H9 (cell line): ENCODE measurements at regions not wholly inside any gene's neighbourhood (a gene's known extent, or its start where the extent isn't known, plus 50 kb on each side); places are given as distances from the start of the nearest gene placed in this dataset.

Experiments used
- DNase-seq: peaks from one replicate; pipeline ENCODE4 v3.0.0-alpha.2; 2017
- H2AFZ ChIP-seq: one replicate; pipeline ENCODE4 v1.6.1; 2013; ENCODE audit warnings: mild to moderate bottlenecking, low read length, control low read depth, moderate library complexity
- H2AK5ac ChIP-seq: 2 replicates; pipeline ENCODE4 v1.6.1; 2013; ENCODE audit warnings: low read length, control low read depth, mixed read lengths; ENCODE audit not compliant: insufficient read length
- H2BK120ac ChIP-seq: one replicate; pipeline ENCODE4 v1.6.1; 2013; ENCODE audit warnings: low read depth, mild to moderate bottlenecking, low read length, control low read depth, inconsistent platforms; ENCODE audit not compliant: poor library complexity, severe bottlenecking
- H2BK12ac ChIP-seq: 2 replicates; pipeline ENCODE4 v1.6.1; 2013; ENCODE audit warnings: low read length, control low read depth, mixed read lengths, low read depth; ENCODE audit not compliant: insufficient read length
- H2BK15ac ChIP-seq: 2 replicates; pipeline ENCODE4 v1.6.1; 2013; ENCODE audit warnings: low read depth, low read length, control low read depth
- H2BK20ac ChIP-seq: one replicate; pipeline ENCODE4 v1.6.1; 2013; ENCODE audit warnings: low read depth, mild to moderate bottlenecking, low read length, control low read depth, inconsistent platforms; ENCODE audit not compliant: poor library complexity, severe bottlenecking
- H2BK5ac ChIP-seq: 2 replicates; pipeline ENCODE4 v1.6.1; 2013; ENCODE audit warnings: low read length, control low read depth, mixed read lengths; ENCODE audit not compliant: insufficient read length
- H3K14ac ChIP-seq: 2 replicates; pipeline ENCODE4 v1.6.1; 2013; ENCODE audit warnings: low read length, control low read depth; ENCODE audit not compliant: insufficient read depth
- H3K18ac ChIP-seq: 2 replicates; pipeline ENCODE4 v1.6.1; 2013; ENCODE audit warnings: low read depth, mild to moderate bottlenecking, mixed read lengths, low read length, control low read depth; ENCODE audit not compliant: insufficient read length
- H3K23ac ChIP-seq: 2 replicates; pipeline ENCODE4 v1.6.1; 2013; ENCODE audit warnings: low read length, control low read depth, mixed read lengths, low read depth; ENCODE audit not compliant: insufficient read length
- H3K23me2 ChIP-seq: 2 replicates; pipeline ENCODE4 v1.6.1; 2013; ENCODE audit warnings: low read depth, mild to moderate bottlenecking, mixed read lengths, low read length, control low read depth; ENCODE audit not compliant: insufficient read length, poor library complexity, severe bottlenecking
- H3K27ac ChIP-seq: 2 replicates; pipeline ENCODE4 v1.5.1; 2013; ENCODE audit warnings: low read length, control low read depth, mixed read lengths, low read depth; ENCODE audit not compliant: insufficient read length
- H3K27me3 ChIP-seq: 2 replicates; pipeline ENCODE4 v1.6.1; 2013; ENCODE audit warnings: low read length, control low read depth, inconsistent platforms; ENCODE audit not compliant: insufficient read depth
- H3K4ac ChIP-seq: 2 replicates; pipeline ENCODE4 v1.6.1; 2013; ENCODE audit warnings: low read depth, mild to moderate bottlenecking, control low read depth, inconsistent platforms, low read length, moderate library complexity
- H3K4me1 ChIP-seq: 2 replicates; pipeline ENCODE4 v1.6.1; 2013; ENCODE audit warnings: low read length, control low read depth, inconsistent platforms; ENCODE audit not compliant: insufficient read depth
- H3K4me2 ChIP-seq: 2 replicates; pipeline ENCODE4 v1.6.1; 2013; ENCODE audit warnings: low read length, control low read depth, mixed read lengths; ENCODE audit not compliant: insufficient read length, insufficient read depth
- H3K56ac ChIP-seq: 2 replicates; pipeline ENCODE4 v1.6.1; 2013; ENCODE audit warnings: low read depth, mild to moderate bottlenecking, mixed read lengths, low read length, control low read depth; ENCODE audit not compliant: insufficient read length
- H3K79me1 ChIP-seq: 2 replicates; pipeline ENCODE4 v1.6.1; 2013; ENCODE audit warnings: low read depth, mild to moderate bottlenecking, moderate library complexity, low read length, control low read depth, inconsistent platforms; ENCODE audit not compliant: insufficient read depth, poor library complexity, severe bottlenecking
- H3K79me2 ChIP-seq: 2 replicates; pipeline ENCODE4 v1.6.1; 2013; ENCODE audit warnings: low read length, control low read depth, inconsistent platforms; ENCODE audit not compliant: insufficient read depth
- H3K9ac ChIP-seq: 2 replicates; pipeline ENCODE4 v1.6.1; 2013; ENCODE audit warnings: low read length, control low read depth, mixed read lengths; ENCODE audit not compliant: insufficient read length; ENCODE audit errors: extremely low read depth
- H3K9me3 ChIP-seq: one replicate; pipeline ENCODE4 v1.6.1; 2013; ENCODE audit warnings: low read depth, low read length, inconsistent platforms; ENCODE audit not compliant: control insufficient read depth
- H3T11ph ChIP-seq: one replicate; pipeline ENCODE4 v1.6.1; 2013; ENCODE audit warnings: mild to moderate bottlenecking, low read length, control low read depth, inconsistent platforms
- H4K20me1 ChIP-seq: one replicate; pipeline ENCODE4 v1.6.1; 2013; ENCODE audit not compliant: control insufficient read depth, insufficient read length, insufficient read depth
- H4K5ac ChIP-seq: 2 replicates; pipeline ENCODE4 v1.6.1; 2013; ENCODE audit warnings: low read depth, mild to moderate bottlenecking, mixed read lengths, low read length, control low read depth; ENCODE audit not compliant: insufficient read length
- H4K8ac ChIP-seq: replicated peaks from 2 replicates; pipeline ENCODE4 v1.6.1; 2013; ENCODE audit warnings: low read length, control low read depth, mixed read lengths, low read depth; ENCODE audit not compliant: insufficient read length
- H4K91ac ChIP-seq: 2 replicates; pipeline ENCODE4 v1.6.1; 2013; ENCODE audit warnings: low read depth, mild to moderate bottlenecking, moderate library complexity, mixed read lengths, low read length, control low read depth; ENCODE audit not compliant: insufficient read length
- H3K27ac Mint-ChIP-seq, 3 experiments: 2 replicates in 2 of 3; 3 replicates in 1 of 3; pipeline ENCODE4 v1.8.0; 2020 to 2021; ENCODE audit warnings: mixed read lengths in 3 of 3, mild to moderate bottlenecking in 1 of 3, moderate library complexity in 1 of 3
- H3K27me3 Mint-ChIP-seq: 2 replicates; pipeline ENCODE4 v1.8.0; 2021; ENCODE audit warnings: low read depth, mild to moderate bottlenecking, moderate library complexity, mixed read lengths
- H3K36me3 Mint-ChIP-seq, 3 experiments: 2 replicates in 2 of 3; 3 replicates in 1 of 3; pipeline ENCODE4 v1.8.0; 2020 to 2021; ENCODE audit warnings: low read depth in 3 of 3, mixed read lengths in 3 of 3; ENCODE audit not compliant: insufficient read depth in 1 of 3
- H3K4me1 Mint-ChIP-seq, 2 experiments: 2 replicates each; pipeline ENCODE4 v1.8.0; 2020; ENCODE audit warnings: mixed read lengths in 2 of 2
- H3K4me3 Mint-ChIP-seq, 2 experiments: 2 replicates in 1 of 2; 3 replicates in 1 of 2; pipeline ENCODE4 v1.8.0; 2020 to 2021; ENCODE audit warnings: mild to moderate bottlenecking in 2 of 2, mixed read lengths in 2 of 2, moderate library complexity in 1 of 2
- H3K9me3 Mint-ChIP-seq, 2 experiments: 2 replicates in 1 of 2; 3 replicates in 1 of 2; pipeline ENCODE4 v1.8.0; 2020; ENCODE audit warnings: mild to moderate bottlenecking in 2 of 2, mixed read lengths in 2 of 2, moderate library complexity in 1 of 2
- WGBS: extraction: QIAGEN DNeasy Blood & Tissue Kit; methylation state at CpG from one replicate; pipeline ENCODE4 v1.1.7; 2013; ENCODE audit warnings: missing lambda C conversion rate, low lambda C conversion rate, mixed read lengths; ENCODE audit not compliant: insufficient read length; ENCODE audit errors: extremely low coverage; 5-methylcytosine and 5-hydroxymethylcytosine counted together
- TF ChIP-seq, protein P1 (sequence below): fragments of 200-600 bp; sonication (generic); conservative IDR thresholded peaks from 3 replicates; pipeline ENCODE4 v1.8.0; 2021; ENCODE audit warnings: antibody characterized with exemption, mild to moderate bottlenecking

- Histone ChIP-seq H3K79me1 (no peaks in the 10 kb centered on the region), H3K14ac (no peak overlapping the region), H3K4me2 (no peak overlapping the region), H3K4me1 (no peaks in the 10 kb centered on the region), H3K4ac (no peak overlapping the region), H2BK20ac (peak overlapping the region; percentile 75), H4K91ac (no peak overlapping the region), H3K79me2 (no peaks in the 10 kb centered on the region), H3K18ac (no peak overlapping the region), H2BK120ac (no peak overlapping the region), H2AFZ (no peak overlapping the region), H3T11ph (no peak overlapping the region), H2AK5ac (no peak overlapping the region), H3K23ac (no peak overlapping the region), H3K9ac (no peak overlapping the region), H3K56ac (no peak overlapping the region), H4K20me1 (no peaks in the 10 kb centered on the region), H2BK12ac (no peak overlapping the region), H3K9me3 (no peaks in the 10 kb centered on the region), H4K8ac (no peak overlapping the region), H2BK5ac (no peak overlapping the region), H3K23me2 (no peaks in the 10 kb centered on the region), H4K5ac (no peak overlapping the region), H3K27ac (no peak overlapping the region), H2BK15ac (no peak overlapping the region), H3K27me3 (no peaks in the 10 kb centered on the region)
- H3K9me3 Mint-ChIP-seq = peaks cover 7 to 11% of the 10 kb centered on the region in 2 experiments
- no CpG with 5 or more reads among the region's 7 CpGs for WGBS
- peaks cover 18 to 20% of the 10 kb centered on the region in 2 experiments for H3K4me1 Mint-ChIP-seq
- no peak overlapping the region for H3K27ac Mint-ChIP-seq
- TF ChIP-seq, protein P1, sequence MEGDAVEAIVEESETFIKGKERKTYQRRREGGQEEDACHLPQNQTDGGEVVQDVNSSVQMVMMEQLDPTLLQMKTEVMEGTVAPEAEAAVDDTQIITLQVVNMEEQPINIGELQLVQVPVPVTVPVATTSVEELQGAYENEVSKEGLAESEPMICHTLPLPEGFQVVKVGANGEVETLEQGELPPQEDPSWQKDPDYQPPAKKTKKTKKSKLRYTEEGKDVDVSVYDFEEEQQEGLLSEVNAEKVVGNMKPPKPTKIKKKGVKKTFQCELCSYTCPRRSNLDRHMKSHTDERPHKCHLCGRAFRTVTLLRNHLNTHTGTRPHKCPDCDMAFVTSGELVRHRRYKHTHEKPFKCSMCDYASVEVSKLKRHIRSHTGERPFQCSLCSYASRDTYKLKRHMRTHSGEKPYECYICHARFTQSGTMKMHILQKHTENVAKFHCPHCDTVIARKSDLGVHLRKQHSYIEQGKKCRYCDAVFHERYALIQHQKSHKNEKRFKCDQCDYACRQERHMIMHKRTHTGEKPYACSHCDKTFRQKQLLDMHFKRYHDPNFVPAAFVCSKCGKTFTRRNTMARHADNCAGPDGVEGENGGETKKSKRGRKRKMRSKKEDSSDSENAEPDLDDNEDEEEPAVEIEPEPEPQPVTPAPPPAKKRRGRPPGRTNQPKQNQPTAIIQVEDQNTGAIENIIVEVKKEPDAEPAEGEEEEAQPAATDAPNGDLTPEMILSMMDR = no peak
- no peak overlapping the region for H3K4me3 Mint-ChIP-seq
- H3K27me3 Mint-ChIP-seq = no peaks in the 10 kb centered on the region
- no peak for DNase-seq
- peaks cover 0 to 13% (median 6%) of the 10 kb centered on the region in 3 experiments; a peak in 5 of 7 replicates for H3K36me3 Mint-ChIP-seq
These were observed 158.5 kb upstream of the CACNA2D1 start for GRCh38 chr7:82602066-82602465.
